ENCODE measurements at regions not wholly inside any gene's neighbourhood (a gene's known extent, or its start where the extent isn't known, plus 50 kb on each side); places are given as distances from the start of the nearest gene placed in this dataset.
"Not testable (repeated sequence)": the region's sequence is repeated elsewhere in the genome, so short reads cannot be mapped to it uniquely, and the experiment has no call there.

- H3K4me3 ChIP-seq = no peak overlapping the region
- no peak for DNase-seq (ENCODE audit: low spot score)
- TF ChIP-seq, protein P1, sequence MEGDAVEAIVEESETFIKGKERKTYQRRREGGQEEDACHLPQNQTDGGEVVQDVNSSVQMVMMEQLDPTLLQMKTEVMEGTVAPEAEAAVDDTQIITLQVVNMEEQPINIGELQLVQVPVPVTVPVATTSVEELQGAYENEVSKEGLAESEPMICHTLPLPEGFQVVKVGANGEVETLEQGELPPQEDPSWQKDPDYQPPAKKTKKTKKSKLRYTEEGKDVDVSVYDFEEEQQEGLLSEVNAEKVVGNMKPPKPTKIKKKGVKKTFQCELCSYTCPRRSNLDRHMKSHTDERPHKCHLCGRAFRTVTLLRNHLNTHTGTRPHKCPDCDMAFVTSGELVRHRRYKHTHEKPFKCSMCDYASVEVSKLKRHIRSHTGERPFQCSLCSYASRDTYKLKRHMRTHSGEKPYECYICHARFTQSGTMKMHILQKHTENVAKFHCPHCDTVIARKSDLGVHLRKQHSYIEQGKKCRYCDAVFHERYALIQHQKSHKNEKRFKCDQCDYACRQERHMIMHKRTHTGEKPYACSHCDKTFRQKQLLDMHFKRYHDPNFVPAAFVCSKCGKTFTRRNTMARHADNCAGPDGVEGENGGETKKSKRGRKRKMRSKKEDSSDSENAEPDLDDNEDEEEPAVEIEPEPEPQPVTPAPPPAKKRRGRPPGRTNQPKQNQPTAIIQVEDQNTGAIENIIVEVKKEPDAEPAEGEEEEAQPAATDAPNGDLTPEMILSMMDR (IDR thresholded peaks at IDR 0.05) = no peak
Measured at GRCh38 chr3:106438887-106439286, 570.1 kb upstream of the CBLB start.

DNA sequence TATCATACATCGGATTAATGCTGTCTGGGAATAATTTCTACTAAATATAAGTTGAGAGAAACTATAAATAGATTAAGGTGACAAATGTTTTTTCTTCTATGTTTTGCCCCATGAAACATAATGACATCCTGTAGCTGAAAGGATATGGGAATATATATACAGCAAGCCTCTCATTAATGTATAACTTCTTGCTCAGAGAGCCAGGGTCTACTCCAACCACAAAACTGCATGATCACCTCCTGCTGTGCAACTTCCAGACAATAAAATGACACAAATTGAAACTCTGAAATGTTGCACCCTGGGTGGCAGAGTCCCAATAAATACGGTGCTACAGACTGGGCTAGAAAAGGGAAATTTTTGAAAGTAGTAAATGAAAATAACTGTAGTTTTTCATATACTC, 571.9 kb upstream of the CBLB start:
- no peak for DNase-seq (ENCODE audit: low spot score)
- Histone ChIP-seq H3K4me3 (no peak overlapping the region), H3K27ac (no peak overlapping the region)
- TF ChIP-seq, protein P1 (IDR thresholded peaks at IDR 0.05) = no peak

More at GRCh38 chr3:106438887-106439286, 570.1 kb upstream of the CBLB start:
- no peak overlapping the region for H3K27ac ChIP-seq

DNA sequence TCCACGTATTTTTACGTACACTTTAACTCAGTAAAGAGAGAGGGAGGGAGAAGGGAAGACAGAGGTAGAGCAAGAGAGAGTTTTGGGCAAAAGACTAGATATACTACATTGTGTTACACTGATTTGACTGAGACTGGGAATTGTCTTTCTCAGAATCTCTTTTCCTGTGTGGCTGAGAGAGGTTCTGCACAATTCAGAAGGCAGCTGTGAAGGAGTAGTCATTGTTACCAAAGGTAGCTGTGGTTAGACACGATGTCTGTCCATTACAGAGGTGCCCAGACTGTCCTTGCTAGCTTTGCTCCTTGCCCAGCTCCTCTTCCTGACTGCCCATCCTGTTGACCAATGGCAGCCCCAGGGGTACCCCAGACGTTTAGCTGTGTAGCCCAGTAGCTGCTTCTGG, 577.5 kb upstream of the CBLB start:
- DNase-seq (ENCODE audit: low spot score) = no peak
- Histone ChIP-seq H3K27ac (no peak overlapping the region), H3K4me3 (no peak overlapping the region)
- TF ChIP-seq, protein P1 (IDR thresholded peaks at IDR 0.05) = no peak

DNA sequence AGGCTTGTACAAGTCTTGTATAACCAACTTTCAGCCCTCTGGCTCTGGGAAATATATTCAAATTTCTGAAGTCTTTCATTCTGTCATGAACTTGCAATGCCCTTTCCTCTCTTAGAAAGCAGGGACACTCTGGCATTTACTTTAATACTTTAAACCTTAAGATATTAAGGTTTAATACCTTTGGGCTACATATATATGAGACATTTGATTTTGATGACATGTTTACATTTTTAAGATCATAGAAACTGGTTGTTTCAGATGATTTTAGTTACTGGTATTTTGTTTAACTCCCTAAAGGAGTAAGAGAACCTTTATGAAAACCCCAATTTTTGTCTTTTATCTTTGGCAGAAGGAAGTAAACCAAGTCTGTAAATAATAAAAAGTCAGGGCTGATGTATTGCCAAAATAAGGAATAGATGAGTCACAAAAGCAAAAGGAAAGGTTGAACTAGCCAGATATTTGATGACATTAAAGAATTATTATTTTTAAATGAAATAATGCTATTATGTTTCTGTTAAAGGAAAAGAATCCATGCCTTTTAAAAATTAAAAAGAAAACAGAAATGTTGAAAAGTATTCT, 579.0 kb upstream of the CBLB start:
- Histone ChIP-seq H3K4me3 (no peak overlapping the region), H3K27ac (no peak overlapping the region)
- TF ChIP-seq, protein P1 (IDR thresholded peaks at IDR 0.05) = no peak
- no peak for DNase-seq (ENCODE audit: low spot score)

GRCh38 chr3:106448372-106448966, 579.7 kb upstream of the CBLB start:
- DNase-seq (ENCODE audit: low spot score); H3K27ac ChIP-seq; H3K4me3 ChIP-seq: not testable (repeated sequence)

DNA sequence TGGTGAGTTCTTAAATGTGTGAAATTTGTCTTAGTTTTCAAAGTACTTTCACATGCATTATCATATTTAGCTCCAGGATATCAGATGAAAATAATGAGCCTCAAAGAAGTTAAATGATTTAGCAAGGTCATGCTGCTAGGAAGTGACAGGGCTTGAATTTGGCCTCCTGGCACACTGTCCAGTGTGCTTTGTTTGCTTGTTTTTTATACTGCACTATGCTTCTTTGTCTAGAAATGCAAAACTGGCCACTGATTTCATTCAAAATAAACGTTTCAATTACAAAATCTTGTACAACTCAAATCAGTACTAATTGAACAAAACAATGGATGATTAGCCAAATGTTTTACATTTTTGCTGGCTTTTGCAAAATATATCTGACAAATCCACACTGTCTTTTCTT, 583.3 kb upstream of the CBLB start:
- DNase-seq (ENCODE audit: low spot score) = no peak
- TF ChIP-seq, protein P1 (IDR thresholded peaks at IDR 0.05) = no peak
- H3K27ac ChIP-seq = no peak overlapping the region

GRCh38 chr3:106454497-106454896, 585.7 kb upstream of the CBLB start:
- Histone ChIP-seq H3K4me3 (no peak overlapping the region), H3K27ac (no peak overlapping the region)
- DNase-seq (ENCODE audit: low spot score) = no peak
- TF ChIP-seq, protein P1 (IDR thresholded peaks at IDR 0.05) = no peak

More for the DNA sequence above, 583.3 kb upstream of the CBLB start:
- H3K4me3 ChIP-seq = no peak overlapping the region
